Activated CD8-positive, alpha-beta T cell treated with anti-CD3 and anti-CD28 coated beads, Interleukin-2, amount 10 ng/mL, durations not matched to agents 7 days and 5 days (primary cell): ENCODE measurements at regions not wholly inside any gene's neighbourhood (a gene's known extent, or its start where the extent isn't known, plus 50 kb on each side); places are given as distances from the start of the nearest gene placed in this dataset.

Source experiments
- ATAC-seq: fragments of 150-1000 bp; cut with Tn5 transposase; one replicate; pipeline ENCODE4 v1.10.0; 2021; ENCODE audit warnings: moderate library complexity
- CTCF ChIA-PET: fragments of 350-600 bp; sonication (Branson Sonifier 250); formaldehyde crosslinking; loops from one replicate; lab custom pipeline; 2021; ENCODE audit warnings: antibody characterized with exemption; lab: Charles Lee
- POLR2A ChIA-PET: fragments of 350-600 bp; sonication (Branson Sonifier 250); formaldehyde crosslinking; loops from one replicate; lab custom pipeline; 2021; ENCODE audit warnings: antibody characterized with exemption; lab: Charles Lee
- DNase-seq: peaks from one replicate; pipeline ENCODE4 v3.0.0-alpha.2; 2020
- H3K27ac Mint-ChIP-seq: one replicate; pipeline ENCODE4 v1.8.0; 2021; ENCODE audit warnings: mild to moderate bottlenecking, mixed read lengths
- H3K27me3 Mint-ChIP-seq: one replicate; pipeline ENCODE4 v1.8.0; 2021; ENCODE audit warnings: low read depth, mixed read lengths
- H3K36me3 Mint-ChIP-seq: one replicate; pipeline ENCODE4 v1.8.0; 2021; ENCODE audit warnings: low read depth, mixed read lengths
- H3K4me1 Mint-ChIP-seq: one replicate; pipeline ENCODE4 v1.8.0; 2021; ENCODE audit warnings: low read depth, mixed read lengths
- H3K4me3 Mint-ChIP-seq: one replicate; pipeline ENCODE4 v1.8.0; 2021; ENCODE audit warnings: mild to moderate bottlenecking, mixed read lengths
- H3K9me3 Mint-ChIP-seq: one replicate; pipeline ENCODE4 v1.8.0; 2022; ENCODE audit warnings: mixed read lengths; ENCODE audit not compliant: insufficient read depth

- peaks cover 17% of the 10 kb centered on the region for H3K4me1 Mint-ChIP-seq
- ChIA-PET CTCF (interaction anchor here (5.7 kb wide), 1 partner anchor 180 kb away, joined by 19 read pairs; no protein-coding TSS in a partner anchor), POLR2A (no interaction called here)
- peaks cover 4% of the 10 kb centered on the region for H3K27me3 Mint-ChIP-seq
- no peak overlapping the region for H3K27ac Mint-ChIP-seq
- H3K9me3 Mint-ChIP-seq = no peaks in the 10 kb centered on the region
- H3K36me3 Mint-ChIP-seq = no peaks in the 10 kb centered on the region
- H3K4me3 Mint-ChIP-seq = no peak overlapping the region
- no peak for ATAC-seq
- DNase-seq = no peak
Measured at GRCh38 chr1:67579623-67580394, 105.2 kb upstream of the GADD45A start.

DNA sequence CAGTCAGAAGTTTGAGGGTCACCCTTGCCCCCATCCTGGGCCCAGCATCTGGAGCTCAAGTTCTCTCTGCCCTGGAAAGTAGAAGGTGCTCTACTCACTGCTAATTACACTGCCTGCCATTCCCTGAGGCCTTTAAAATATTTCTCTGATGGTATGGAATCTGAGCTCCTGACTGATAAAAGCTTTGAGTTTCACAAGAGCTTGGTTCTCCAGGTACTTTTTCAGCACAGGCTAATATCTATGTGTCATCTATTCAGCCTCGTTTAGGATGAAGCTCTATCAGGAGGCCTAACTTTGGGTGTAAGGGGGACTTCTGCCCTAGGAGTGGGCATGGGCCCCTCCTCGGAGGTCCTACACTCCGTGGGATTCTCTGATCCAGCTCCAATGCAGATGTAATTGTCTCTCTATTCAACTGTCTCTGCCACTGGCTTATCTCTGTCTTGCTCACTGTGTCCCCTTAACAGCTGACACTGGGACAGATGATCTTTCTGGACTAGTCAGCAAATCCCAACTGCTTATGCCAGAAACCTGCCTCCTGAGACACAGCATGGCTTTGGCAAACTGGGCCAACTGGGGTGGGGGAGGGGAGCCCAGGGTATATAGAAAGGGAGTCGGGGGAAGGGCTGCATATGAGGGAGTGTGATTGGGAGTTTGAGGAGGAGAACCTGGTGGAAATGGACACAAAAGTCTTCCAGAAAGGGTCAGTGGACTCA, 104.2 kb upstream of the GADD45A start:
- Mint-ChIP-seq H3K27ac (no peak overlapping the region), H3K36me3 (no peaks in the 10 kb centered on the region), H3K4me3 (no peak overlapping the region), H3K27me3 (peaks cover 4% of the 10 kb centered on the region), H3K9me3 (no peaks in the 10 kb centered on the region), H3K4me1 (peaks cover 17% of the 10 kb centered on the region)
- ATAC-seq = no peak
- DNase-seq = no peak
- CTCF ChIA-PET = interaction anchor here (2.0 to 5.7 kb wide), 2 partner anchors 19 to 179 kb away, joined by 5 to 19 read pairs; no protein-coding TSS in a partner anchor
- POLR2A ChIA-PET = no interaction called here

DNA sequence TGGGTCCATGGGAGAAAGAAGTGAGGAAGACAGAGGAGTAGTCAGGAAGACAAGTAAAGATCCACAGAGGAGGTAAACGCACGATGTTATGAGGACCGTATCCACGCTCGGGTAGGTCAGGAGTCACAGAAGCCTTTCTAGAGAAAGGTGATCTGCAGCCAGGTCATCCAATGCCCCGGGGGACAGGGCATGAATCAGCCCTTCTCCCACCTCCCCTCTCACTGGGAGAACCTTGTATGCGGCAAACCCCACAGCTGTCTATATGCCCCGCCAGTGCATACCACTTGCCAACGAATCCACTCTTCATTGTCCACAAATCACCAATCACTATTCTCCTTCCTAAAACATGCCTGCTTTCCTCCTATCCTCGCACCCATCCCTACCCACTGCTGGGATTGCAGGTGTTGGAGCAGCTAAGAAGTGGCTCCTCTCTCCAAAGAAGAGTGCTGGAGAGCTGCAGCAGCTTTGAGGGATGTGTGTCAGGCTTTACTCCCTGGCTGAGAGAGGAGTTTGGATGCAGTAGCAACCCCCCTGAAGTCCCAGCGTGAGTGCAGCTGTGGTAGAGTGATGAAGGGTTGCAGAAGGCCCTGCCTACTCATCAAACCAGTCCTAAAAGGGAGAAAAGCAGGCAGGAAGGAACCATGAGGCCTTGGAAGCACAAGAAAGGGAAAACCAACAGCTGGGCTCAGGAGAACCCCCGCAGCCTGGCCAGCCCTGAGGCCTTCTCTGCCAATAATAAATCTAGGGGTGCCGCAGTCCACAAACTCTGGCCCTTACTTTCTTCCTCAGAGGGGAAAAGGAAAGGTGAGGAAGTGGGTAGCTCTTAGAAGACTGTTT, 102.2 kb upstream of the GADD45A start:
- Mint-ChIP-seq H3K9me3 (no peaks in the 10 kb centered on the region), H3K36me3 (no peaks in the 10 kb centered on the region), H3K27ac (no peak overlapping the region), H3K4me3 (no peak overlapping the region), H3K4me1 (peaks cover 17% of the 10 kb centered on the region), H3K27me3 (peaks cover 4% of the 10 kb centered on the region)
- ATAC-seq (no peak), DNase-seq (no peak)
- ChIA-PET POLR2A (no interaction called here), CTCF (interaction anchor here (5.7 kb wide), 1 partner anchor 177 kb away, joined by 19 read pairs; no protein-coding TSS in a partner anchor)

GRCh38 chr1:67583462-67583950, 101.5 kb upstream of the GADD45A start:
- H3K27ac Mint-ChIP-seq = no peak overlapping the region
- POLR2A ChIA-PET = no interaction called here
- H3K9me3 Mint-ChIP-seq = no peaks in the 10 kb centered on the region
- peaks cover 15% of the 10 kb centered on the region for H3K4me1 Mint-ChIP-seq
- peaks cover 2% of the 10 kb centered on the region for H3K27me3 Mint-ChIP-seq
- no peaks in the 10 kb centered on the region for H3K36me3 Mint-ChIP-seq
- DNase-seq (no peak), ATAC-seq (no peak)
- CTCF ChIA-PET = interaction anchor here (5.7 kb wide), 1 partner anchor 177 kb away, joined by 19 read pairs; no protein-coding TSS in a partner anchor
- H3K4me3 Mint-ChIP-seq = no peak overlapping the region

- DNase-seq = no peak
- ATAC-seq = no peak
- Mint-ChIP-seq H3K4me1 (peaks cover 15% of the 10 kb centered on the region), H3K27ac (no peak overlapping the region), H3K4me3 (no peak overlapping the region), H3K36me3 (no peaks in the 10 kb centered on the region), H3K27me3 (no peaks in the 10 kb centered on the region), H3K9me3 (no peaks in the 10 kb centered on the region)
- ChIA-PET CTCF (interaction anchor here (1.5 to 5.7 kb wide), 2 partner anchors 24 to 175 kb away, joined by 5 to 19 read pairs; no protein-coding TSS in a partner anchor), POLR2A (no interaction called here)
Measured at GRCh38 chr1:67584938-67585337, 100.1 kb upstream of the GADD45A start.

DNA sequence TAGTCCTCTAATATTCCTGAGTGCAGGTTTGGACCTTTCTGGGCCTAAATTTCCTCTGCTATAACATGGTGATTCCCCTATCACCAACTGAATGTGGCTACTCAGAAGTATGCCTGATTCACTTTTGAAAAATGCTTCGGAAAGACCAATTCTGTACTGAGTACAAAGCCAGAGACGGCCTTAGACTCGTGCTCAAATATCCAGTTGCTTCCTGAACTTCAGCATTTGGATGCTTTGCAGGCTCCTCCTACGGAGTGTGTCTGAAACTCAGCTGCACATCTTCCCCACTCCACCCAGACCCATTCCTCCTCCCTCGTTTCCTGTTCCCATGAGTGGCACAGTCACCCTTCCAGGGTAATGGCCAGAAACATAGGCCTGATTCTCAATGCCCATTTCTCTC, 98.4 kb upstream of the GADD45A start:
- H3K9me3 Mint-ChIP-seq = no peaks in the 10 kb centered on the region
- ChIA-PET CTCF (interaction anchor here (1.3 to 1.5 kb wide), 2 partner anchors 25 to 174 kb away, joined by 3 to 5 read pairs; no protein-coding TSS in a partner anchor), POLR2A (no interaction called here)
- H3K4me3 Mint-ChIP-seq = no peak overlapping the region
- peaks cover 15% of the 10 kb centered on the region for H3K4me1 Mint-ChIP-seq
- H3K36me3 Mint-ChIP-seq = no peaks in the 10 kb centered on the region
- H3K27ac Mint-ChIP-seq = no peak overlapping the region
- DNase-seq (no peak), ATAC-seq (no peak)
- no peaks in the 10 kb centered on the region for H3K27me3 Mint-ChIP-seq

- H3K4me1 Mint-ChIP-seq = peaks cover 7% of the 10 kb centered on the region
- no peaks in the 10 kb centered on the region for H3K27me3 Mint-ChIP-seq
- H3K27ac Mint-ChIP-seq = no peak overlapping the region
- no peak overlapping the region for H3K4me3 Mint-ChIP-seq
- ChIA-PET POLR2A (no interaction called here), CTCF (interaction anchor here (1.1 kb wide), 1 partner anchor 27 kb away, joined by 4 read pairs; no protein-coding TSS in a partner anchor)
- H3K9me3 Mint-ChIP-seq = no peaks in the 10 kb centered on the region
- DNase-seq (no peak), ATAC-seq (no peak)
- no peaks in the 10 kb centered on the region for H3K36me3 Mint-ChIP-seq
Measured at GRCh38 chr1:67588178-67588855, 96.7 kb upstream of the GADD45A start.

- Mint-ChIP-seq H3K27ac (no peak overlapping the region), H3K4me1 (no peaks in the 10 kb centered on the region), H3K9me3 (no peaks in the 10 kb centered on the region), H3K36me3 (no peaks in the 10 kb centered on the region), H3K4me3 (no peak overlapping the region), H3K27me3 (no peaks in the 10 kb centered on the region)
- DNase-seq (no peak), ATAC-seq (no peak)
- ChIA-PET POLR2A (no interaction called here), CTCF (no interaction called here)
Measured at GRCh38 chr1:67589519-67590233, 95.3 kb upstream of the GADD45A start.

DNA sequence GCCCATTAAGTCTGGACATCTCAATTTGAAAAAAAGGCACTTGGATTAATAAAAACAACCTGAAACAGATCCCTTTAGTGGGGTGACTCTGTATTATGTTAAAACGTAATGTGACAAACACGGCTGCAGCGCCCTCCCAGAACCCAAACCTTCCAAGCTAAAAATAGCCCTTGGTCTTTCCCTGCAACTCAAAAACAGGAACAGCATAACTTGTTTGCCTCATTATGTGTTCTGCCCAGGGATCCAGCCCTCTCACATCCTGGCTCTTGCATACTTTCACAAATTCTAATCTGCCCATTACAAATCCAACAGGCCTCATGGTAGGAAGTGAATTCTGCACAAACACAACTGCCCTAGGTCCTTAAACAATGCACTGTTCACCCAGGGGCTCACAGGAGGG, 94.7 kb upstream of the GADD45A start:
- no peaks in the 10 kb centered on the region for H3K36me3 Mint-ChIP-seq
- POLR2A ChIA-PET = no interaction called here
- H3K4me1 Mint-ChIP-seq = no peaks in the 10 kb centered on the region
- DNase-seq (no peak), ATAC-seq (no peak)
- H3K27ac Mint-ChIP-seq = no peak overlapping the region
- H3K9me3 Mint-ChIP-seq = no peaks in the 10 kb centered on the region
- CTCF ChIA-PET = no interaction called here
- no peak overlapping the region for H3K4me3 Mint-ChIP-seq
- H3K27me3 Mint-ChIP-seq = no peaks in the 10 kb centered on the region

DNA sequence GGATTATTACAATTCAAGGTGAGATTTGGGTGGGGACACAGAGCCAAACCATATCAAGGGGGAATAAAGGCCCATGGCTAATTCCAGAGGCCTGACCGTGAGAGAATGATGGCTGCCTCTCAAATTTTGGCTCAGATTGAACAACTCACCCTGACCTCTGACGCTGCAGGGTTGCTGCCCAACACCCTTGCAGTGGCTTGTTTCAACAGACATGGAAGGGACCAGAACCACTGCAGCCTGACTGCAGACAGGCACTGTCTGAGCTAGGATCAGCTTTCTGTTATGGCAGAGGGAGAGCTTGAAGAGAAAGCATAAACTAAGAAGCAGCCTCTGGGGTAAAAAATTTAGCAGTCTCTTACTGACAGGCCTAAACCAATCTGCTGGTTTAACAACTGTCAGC, 90.2 kb upstream of the GADD45A start:
- ChIA-PET CTCF (interaction anchor here (0.7 to 1.8 kb wide), 2 partner anchors 34 to 165 kb away, joined by 3 to 4 read pairs; no protein-coding TSS in a partner anchor), POLR2A (no interaction called here)

More for the DNA sequence above, 90.2 kb upstream of the GADD45A start:
- H3K9me3 Mint-ChIP-seq = no peaks in the 10 kb centered on the region
- H3K27ac Mint-ChIP-seq = no peak overlapping the region
- DNase-seq (no peak), ATAC-seq (no peak)
- no peaks in the 10 kb centered on the region for H3K4me1 Mint-ChIP-seq
- no peaks in the 10 kb centered on the region for H3K36me3 Mint-ChIP-seq
- no peak overlapping the region for H3K4me3 Mint-ChIP-seq
- H3K27me3 Mint-ChIP-seq = no peaks in the 10 kb centered on the region
